ENCODE measurements at regions not wholly inside any gene's neighbourhood (a gene's known extent, or its start where the extent isn't known, plus 50 kb on each side); places are given as distances from the start of the nearest gene placed in this dataset.

DNA sequence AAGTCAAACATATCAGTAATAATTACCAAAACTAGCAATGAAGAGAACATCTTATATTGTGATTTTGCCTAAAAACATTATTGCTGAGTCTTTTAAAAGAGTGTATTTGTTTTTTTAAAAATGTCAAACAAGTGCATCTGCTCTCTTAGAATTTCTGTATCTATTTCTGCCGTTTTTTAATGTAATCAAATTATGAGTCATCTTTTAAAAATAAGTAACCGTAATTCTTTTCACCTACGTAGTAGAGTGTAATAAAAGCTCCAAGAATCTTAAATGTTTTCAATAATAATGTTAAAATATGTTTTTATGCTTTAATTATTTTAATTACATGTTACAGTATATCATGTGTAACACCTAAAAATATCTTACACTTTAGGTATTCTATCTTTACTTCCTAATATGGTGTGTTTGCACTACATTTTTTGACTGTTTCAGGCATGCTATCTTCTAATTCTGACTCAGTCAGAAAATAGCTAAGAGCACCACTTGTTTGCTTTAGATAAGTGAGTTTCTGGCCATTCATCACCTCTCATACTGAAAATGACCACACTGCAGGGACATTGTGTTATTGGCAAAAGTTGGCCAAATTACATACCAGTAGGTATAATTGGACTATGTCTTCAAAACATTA lies 368.5 kb downstream of the PCDH7 start:
- Histone ChIP-seq H3K4me3 (ENCODE audit: low read length) (no peak overlapping the region), H3K27me3 (ENCODE audit: control insufficient read depth, insufficient read depth, low read length) (no peaks in the 10 kb centered on the region), H3K27ac (ENCODE audit: low read length) (no peak overlapping the region), H3K36me3 (ENCODE audit: control insufficient read depth, insufficient read depth, low read length) (no peaks in the 10 kb centered on the region), H3K4me1 (ENCODE audit: control insufficient read depth, insufficient read depth, low read length) (no peaks in the 10 kb centered on the region), H3K9me3 (ENCODE audit: control insufficient read depth, insufficient read depth, low read length) (no peaks in the 10 kb centered on the region)
- no peak overlapping the region for H3K27ac Mint-ChIP-seq
- 100% methylated on average over 2 of the region's 3 CpGs for WGBS (ENCODE audit: insufficient coverage)
- no peak for ATAC-seq
- H3K4me3 Mint-ChIP-seq = no peak overlapping the region
- no peaks in the 10 kb centered on the region for H3K36me3 Mint-ChIP-seq
- intact Hi-C loops (cut with micrococcal nuclease) = no loop called here
- no peak for DNase-seq
- H3K27me3 Mint-ChIP-seq (ENCODE audit: low read depth in 2 of 2) = no peaks in the 10 kb centered on the region
- TF ChIP-seq, protein P1, sequence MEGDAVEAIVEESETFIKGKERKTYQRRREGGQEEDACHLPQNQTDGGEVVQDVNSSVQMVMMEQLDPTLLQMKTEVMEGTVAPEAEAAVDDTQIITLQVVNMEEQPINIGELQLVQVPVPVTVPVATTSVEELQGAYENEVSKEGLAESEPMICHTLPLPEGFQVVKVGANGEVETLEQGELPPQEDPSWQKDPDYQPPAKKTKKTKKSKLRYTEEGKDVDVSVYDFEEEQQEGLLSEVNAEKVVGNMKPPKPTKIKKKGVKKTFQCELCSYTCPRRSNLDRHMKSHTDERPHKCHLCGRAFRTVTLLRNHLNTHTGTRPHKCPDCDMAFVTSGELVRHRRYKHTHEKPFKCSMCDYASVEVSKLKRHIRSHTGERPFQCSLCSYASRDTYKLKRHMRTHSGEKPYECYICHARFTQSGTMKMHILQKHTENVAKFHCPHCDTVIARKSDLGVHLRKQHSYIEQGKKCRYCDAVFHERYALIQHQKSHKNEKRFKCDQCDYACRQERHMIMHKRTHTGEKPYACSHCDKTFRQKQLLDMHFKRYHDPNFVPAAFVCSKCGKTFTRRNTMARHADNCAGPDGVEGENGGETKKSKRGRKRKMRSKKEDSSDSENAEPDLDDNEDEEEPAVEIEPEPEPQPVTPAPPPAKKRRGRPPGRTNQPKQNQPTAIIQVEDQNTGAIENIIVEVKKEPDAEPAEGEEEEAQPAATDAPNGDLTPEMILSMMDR (IDR thresholded peaks at IDR 0.05) = no peak
- no peaks in the 10 kb centered on the region for H3K4me1 Mint-ChIP-seq
- peaks cover 5 to 7% of the 10 kb centered on the region in 2 donors for H3K9me3 Mint-ChIP-seq

DNA sequence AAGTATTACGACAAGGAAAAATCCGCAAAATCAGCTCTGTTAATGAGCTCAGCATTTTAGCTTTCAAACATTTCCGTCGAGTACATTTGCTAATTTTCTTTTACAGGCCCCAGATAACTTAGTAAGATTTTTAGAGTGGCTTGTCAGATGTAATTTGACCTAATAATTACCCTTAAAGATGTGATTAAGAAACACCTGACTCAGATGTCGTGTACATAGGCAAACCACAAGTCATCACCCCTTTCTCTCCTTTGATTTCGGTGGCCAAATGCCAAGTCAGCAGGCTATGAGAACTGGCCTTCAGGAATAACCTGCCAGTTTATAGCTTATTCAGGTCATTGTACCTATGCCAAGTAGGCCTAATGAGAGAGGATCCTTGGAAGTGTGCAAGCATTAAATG lies 369.6 kb downstream of the PCDH7 start:
- Mint-ChIP-seq H3K27me3 (ENCODE audit: low read depth in 2 of 2) (no peaks in the 10 kb centered on the region), H3K27ac (no peak overlapping the region), H3K4me1 (no peaks in the 10 kb centered on the region), H3K9me3 (peaks cover 2 to 6% of the 10 kb centered on the region in 2 donors), H3K36me3 (no peaks in the 10 kb centered on the region), H3K4me3 (no peak overlapping the region)
- Histone ChIP-seq H3K4me3 (ENCODE audit: low read length) (no peak overlapping the region), H3K27ac (ENCODE audit: low read length) (no peak overlapping the region), H3K9me3 (ENCODE audit: control insufficient read depth, insufficient read depth, low read length) (no peaks in the 10 kb centered on the region), H3K4me1 (ENCODE audit: control insufficient read depth, insufficient read depth, low read length) (no peaks in the 10 kb centered on the region), H3K36me3 (ENCODE audit: control insufficient read depth, insufficient read depth, low read length) (no peaks in the 10 kb centered on the region), H3K27me3 (ENCODE audit: control insufficient read depth, insufficient read depth, low read length) (no peaks in the 10 kb centered on the region)
- ATAC-seq (no peak), DNase-seq (no peak)
- intact Hi-C loops (cut with micrococcal nuclease) = no loop called here
- WGBS (ENCODE audit: insufficient coverage) = 82% methylated on average over 6 of the region's 6 CpGs
- TF ChIP-seq, protein P1 (IDR thresholded peaks at IDR 0.05) = no peak

DNA sequence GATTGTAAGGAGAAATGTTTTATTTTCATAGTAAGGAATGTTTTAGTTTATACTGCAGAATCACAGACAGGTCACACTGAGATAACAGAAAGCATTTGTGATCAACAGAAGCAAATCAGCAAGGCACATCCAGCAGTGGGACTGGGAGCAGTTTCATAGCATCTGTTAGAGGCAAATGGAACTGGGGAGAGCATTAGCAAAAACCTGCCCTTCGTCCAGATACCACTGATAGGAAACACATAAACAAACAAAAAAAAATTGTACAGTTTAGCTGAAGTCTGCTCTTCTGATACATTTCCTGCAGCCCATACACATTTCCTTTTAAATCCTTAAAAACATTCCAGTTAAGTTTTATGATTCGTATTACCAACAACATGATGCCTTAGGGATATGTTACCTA lies 374.3 kb downstream of the PCDH7 start:
- H3K27ac Mint-ChIP-seq = no peak overlapping the region

More for the DNA sequence above, 374.3 kb downstream of the PCDH7 start:
- Histone ChIP-seq H3K27ac (ENCODE audit: low read length) (no peak overlapping the region), H3K4me1 (ENCODE audit: control insufficient read depth, insufficient read depth, low read length) (no peaks in the 10 kb centered on the region), H3K9me3 (ENCODE audit: control insufficient read depth, insufficient read depth, low read length) (no peaks in the 10 kb centered on the region), H3K36me3 (ENCODE audit: control insufficient read depth, insufficient read depth, low read length) (no peaks in the 10 kb centered on the region), H3K27me3 (ENCODE audit: control insufficient read depth, insufficient read depth, low read length) (no peaks in the 10 kb centered on the region), H3K4me3 (ENCODE audit: low read length) (no peak overlapping the region)
- ATAC-seq = no peak
- Mint-ChIP-seq H3K27me3 (ENCODE audit: low read depth in 2 of 2) (no peaks in the 10 kb centered on the region), H3K9me3 (peaks cover 4 to 9% of the 10 kb centered on the region in 2 donors), H3K4me3 (no peak overlapping the region), H3K4me1 (no peaks in the 10 kb centered on the region), H3K36me3 (no peaks in the 10 kb centered on the region)
- intact Hi-C loops (cut with micrococcal nuclease) = no loop called here
- TF ChIP-seq, protein P1 (IDR thresholded peaks at IDR 0.05) = no peak
- 77% methylated on average over 1 of the region's 2 CpGs for WGBS (ENCODE audit: insufficient coverage)
- no peak for DNase-seq

Data from natural killer cell (primary cell).